Astrocyte (in vitro differentiated cells and primary cell): ENCODE measurements at regions not wholly inside any gene's neighbourhood (a gene's known extent, or its start where the extent isn't known, plus 50 kb on each side); places are given as distances from the start of the nearest gene placed in this dataset.
A peak's percentile ranks its signal among the peaks of the same experiment; 100 is the strongest.

Experiments
- DNase-seq: peaks from one replicate; pipeline ENCODE4 v3.0.0-alpha.2; 2010; ENCODE audit warnings: low read depth
- FAIRE-seq: peaks from 2 replicates; lab custom pipeline; 2011; peaks lifted over from hg19 to GRCh38; lab: Jason Lieb, UNC
- H2AFZ ChIP-seq: 2 replicates; pipeline ENCODE4 v1.6.0; 2012; ENCODE audit warnings: low read depth, low read length, inconsistent platforms
- H3K27ac ChIP-seq: 2 replicates; pipeline ENCODE4 v1.5.1; 2011; ENCODE audit warnings: low read depth, low read length, inconsistent platforms
- H3K27me3 ChIP-seq: 2 replicates; pipeline ENCODE4 v1.6.0; 2011; ENCODE audit warnings: low read length, inconsistent platforms; ENCODE audit not compliant: insufficient read depth
- H3K36me3 ChIP-seq: 2 replicates; pipeline ENCODE4 v1.5.1; 2011; ENCODE audit warnings: low read length, inconsistent platforms; ENCODE audit not compliant: insufficient read depth
- H3K4me1 ChIP-seq: 2 replicates; pipeline ENCODE4 v1.5.1; 2011; ENCODE audit warnings: low read length, inconsistent platforms; ENCODE audit not compliant: insufficient read depth
- H3K4me2 ChIP-seq: 2 replicates; pipeline ENCODE4 v1.6.0; 2012; ENCODE audit warnings: low read length, inconsistent platforms
- H3K4me3 ChIP-seq: 2 replicates; pipeline ENCODE4 v1.5.1; 2011; ENCODE audit warnings: low read depth, mild to moderate bottlenecking, low read length, inconsistent platforms; ENCODE audit not compliant: insufficient read depth
- H3K79me2 ChIP-seq: 2 replicates; pipeline ENCODE4 v1.6.0; 2012; ENCODE audit warnings: mild to moderate bottlenecking, low read length, inconsistent platforms; ENCODE audit not compliant: insufficient read depth
- H3K9ac ChIP-seq: 2 replicates; pipeline ENCODE4 v1.6.0; 2012; ENCODE audit warnings: mild to moderate bottlenecking, low read length, inconsistent platforms
- H3K9me3 ChIP-seq: 2 replicates; pipeline ENCODE4 v1.5.1; 2012; ENCODE audit warnings: low read depth, mild to moderate bottlenecking, low read length, inconsistent platforms; ENCODE audit not compliant: insufficient read depth
- H4K20me1 ChIP-seq: 2 replicates; pipeline ENCODE4 v1.6.0; 2012; ENCODE audit warnings: low read length, inconsistent platforms; ENCODE audit not compliant: insufficient read depth
- H3K27ac Mint-ChIP-seq: one replicate; pipeline ENCODE4 v1.8.0; 2021; ENCODE audit warnings: mild to moderate bottlenecking, mixed read lengths; ENCODE audit not compliant: unreplicated experiment
- H3K27me3 Mint-ChIP-seq: one replicate; pipeline ENCODE4 v1.8.0; 2021; ENCODE audit warnings: low read depth, mixed read lengths; ENCODE audit not compliant: unreplicated experiment
- H3K36me3 Mint-ChIP-seq: one replicate; pipeline ENCODE4 v1.8.0; 2021; ENCODE audit warnings: low read depth, mixed read lengths; ENCODE audit not compliant: unreplicated experiment
- H3K4me1 Mint-ChIP-seq: one replicate; pipeline ENCODE4 v1.8.0; 2021; ENCODE audit warnings: low read depth, mixed read lengths; ENCODE audit not compliant: unreplicated experiment
- H3K4me3 Mint-ChIP-seq: one replicate; pipeline ENCODE4 v1.8.0; 2021; ENCODE audit warnings: mild to moderate bottlenecking, moderate library complexity, mixed read lengths; ENCODE audit not compliant: unreplicated experiment
- H3K9me3 Mint-ChIP-seq: one replicate; pipeline ENCODE4 v1.8.0; 2021; ENCODE audit warnings: mild to moderate bottlenecking, mixed read lengths; ENCODE audit not compliant: unreplicated experiment
- CTCF ChIP-seq: IDR thresholded peaks from 2 replicates; pipeline ENCODE4 v1.5.1; 2011; ENCODE audit warnings: low read depth, mild to moderate bottlenecking, inconsistent platforms, low read length, moderate library complexity; ENCODE audit not compliant: insufficient read depth
- EZH2 ChIP-seq: IDR thresholded peaks from 2 replicates; pipeline ENCODE4 v1.6.1; 2012; ENCODE audit warnings: mild to moderate bottlenecking, low read length, inconsistent platforms; ENCODE audit not compliant: insufficient read depth

GRCh38 chr13:109870696-109871370 is 84.5 kb upstream of the IRS2 start:
- no peaks in the 10 kb centered on the region for H4K20me1 ChIP-seq
- H3K36me3 Mint-ChIP-seq, result no peaks in the 10 kb centered on the region
- no peak overlapping the region for H2AFZ ChIP-seq
- H3K9me3 Mint-ChIP-seq, result no peaks in the 10 kb centered on the region
- H3K27ac ChIP-seq, result no peak overlapping the region
- no peak for FAIRE-seq
- H3K27me3 ChIP-seq, result no peaks in the 10 kb centered on the region
- H3K79me2 ChIP-seq, result no peaks in the 10 kb centered on the region
- no peak overlapping the region for H3K4me2 ChIP-seq
- no peaks in the 10 kb centered on the region for H3K9me3 ChIP-seq
- peak overlapping the region; percentile 14 for H3K27ac Mint-ChIP-seq
- peaks cover 52% of the 10 kb centered on the region for H3K4me1 Mint-ChIP-seq
- H3K4me3 ChIP-seq, result no peak overlapping the region
- DNase-seq, result peak; percentile 63
- H3K9ac ChIP-seq, result no peak overlapping the region
- peaks cover 19% of the 10 kb centered on the region for H3K4me1 ChIP-seq
- no peak overlapping the region for H3K4me3 Mint-ChIP-seq
- H3K36me3 ChIP-seq, result no peaks in the 10 kb centered on the region
- peaks cover 4% of the 10 kb centered on the region for H3K27me3 Mint-ChIP-seq
- TF ChIP-seq EZH2 (no peak), CTCF (no peak)

GRCh38 chr13:109870274-109870673 is 83.9 kb upstream of the IRS2 start:
- H3K27me3 ChIP-seq, result no peaks in the 10 kb centered on the region
- no peaks in the 10 kb centered on the region for H3K36me3 ChIP-seq
- H3K9ac ChIP-seq, result peak overlapping the region; percentile 31
- no peak for FAIRE-seq
- no peaks in the 10 kb centered on the region for H3K9me3 ChIP-seq
- H3K4me3 ChIP-seq, result no peak overlapping the region
- H3K4me1 ChIP-seq, result peaks cover 14% of the 10 kb centered on the region
- H3K4me1 Mint-ChIP-seq, result peaks cover 48% of the 10 kb centered on the region
- DNase-seq, result no peak
- H4K20me1 ChIP-seq, result no peaks in the 10 kb centered on the region
- no peak overlapping the region for H3K27ac ChIP-seq
- no peaks in the 10 kb centered on the region for H3K36me3 Mint-ChIP-seq
- H3K4me2 ChIP-seq, result peak overlapping the region; percentile 75
- H2AFZ ChIP-seq, result peak overlapping the region; percentile 62
- H3K27me3 Mint-ChIP-seq, result peaks cover 4% of the 10 kb centered on the region
- H3K27ac Mint-ChIP-seq, result peak overlapping the region; percentile 14
- no peaks in the 10 kb centered on the region for H3K9me3 Mint-ChIP-seq
- no peaks in the 10 kb centered on the region for H3K79me2 ChIP-seq
- TF ChIP-seq EZH2 (no peak), CTCF (no peak)
- H3K4me3 Mint-ChIP-seq, result no peak overlapping the region
